Body of pancreas (tissue), 4 donors: ENCODE measurements at regions not wholly inside any gene's neighbourhood (a gene's known extent, or its start where the extent isn't known, plus 50 kb on each side); places are given as distances from the start of the nearest gene placed in this dataset.

Experiments
- POLR2A ChIP-seq, 3 donors: fragments of 450-650 bp; IDR thresholded peaks; one replicate each; pipeline ENCODE4 v1.6.1; 2016; ENCODE audit warnings: antibody characterized with exemption in 3 of 3, mild to moderate bottlenecking in 2 of 3
- TF ChIP-seq, protein P1 (sequence below), 7 experiments: fragments of 450-650 bp in 4 of 7; fragments of 200-600 bp in 3 of 7; sonication (generic) in 3 of 7; IDR thresholded peaks; one replicate each; pipeline ENCODE4 v1.5.1; 2016 to 2019; ENCODE audit warnings: antibody characterized with exemption in 7 of 7

DNA sequence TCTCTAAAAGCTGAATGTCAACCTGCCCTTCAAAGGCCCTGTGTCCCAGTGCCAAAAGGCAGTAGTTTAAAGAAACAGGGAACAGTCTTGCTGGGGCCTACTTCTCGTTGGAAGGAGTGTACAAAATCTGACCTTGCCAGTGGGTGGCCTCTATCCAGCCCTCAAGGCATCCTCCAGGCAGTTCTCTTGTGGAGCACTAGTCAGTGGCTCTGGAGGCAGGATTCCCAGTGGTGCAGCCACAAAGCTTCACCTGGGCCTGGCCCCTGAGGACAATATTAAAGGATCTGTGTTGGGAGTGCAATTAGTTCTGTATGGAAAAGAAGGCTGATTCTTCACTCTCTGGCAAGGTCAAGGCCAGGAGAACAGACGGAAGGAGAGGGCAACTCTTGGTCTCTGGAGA lies 237.8 kb upstream of the ADAMTS9 start:
- TF ChIP-seq, protein P1, sequence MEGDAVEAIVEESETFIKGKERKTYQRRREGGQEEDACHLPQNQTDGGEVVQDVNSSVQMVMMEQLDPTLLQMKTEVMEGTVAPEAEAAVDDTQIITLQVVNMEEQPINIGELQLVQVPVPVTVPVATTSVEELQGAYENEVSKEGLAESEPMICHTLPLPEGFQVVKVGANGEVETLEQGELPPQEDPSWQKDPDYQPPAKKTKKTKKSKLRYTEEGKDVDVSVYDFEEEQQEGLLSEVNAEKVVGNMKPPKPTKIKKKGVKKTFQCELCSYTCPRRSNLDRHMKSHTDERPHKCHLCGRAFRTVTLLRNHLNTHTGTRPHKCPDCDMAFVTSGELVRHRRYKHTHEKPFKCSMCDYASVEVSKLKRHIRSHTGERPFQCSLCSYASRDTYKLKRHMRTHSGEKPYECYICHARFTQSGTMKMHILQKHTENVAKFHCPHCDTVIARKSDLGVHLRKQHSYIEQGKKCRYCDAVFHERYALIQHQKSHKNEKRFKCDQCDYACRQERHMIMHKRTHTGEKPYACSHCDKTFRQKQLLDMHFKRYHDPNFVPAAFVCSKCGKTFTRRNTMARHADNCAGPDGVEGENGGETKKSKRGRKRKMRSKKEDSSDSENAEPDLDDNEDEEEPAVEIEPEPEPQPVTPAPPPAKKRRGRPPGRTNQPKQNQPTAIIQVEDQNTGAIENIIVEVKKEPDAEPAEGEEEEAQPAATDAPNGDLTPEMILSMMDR (IDR thresholded peaks at IDR 0.05) = no peak
- no peak for TF ChIP-seq POLR2A (IDR thresholded peaks at IDR 0.05)
